Panc1 (cell line): ENCODE measurements at regions not wholly inside any gene's neighbourhood (a gene's known extent, or its start where the extent isn't known, plus 50 kb on each side); places are given as distances from the start of the nearest gene placed in this dataset.

Experiments
- ATAC-seq: fragments of 200-7000 bp; cut with Tn5 transposase; 2 replicates; pipeline ENCODE4 v1.9.1; 2020; ENCODE audit warnings: mild to moderate bottlenecking, moderate library complexity
- BruUV-seq: library from RNA; stranded (reverse); fragments of 400-500 nt; replicated peaks from 2 replicates; lab custom pipeline; 2021; lab: Mats Ljungman, UMichigan
- CTCF ChIA-PET: fragments of 300-600 bp; sonication (Branson Sonifier 250); formaldehyde crosslinking; loops from one replicate; lab custom pipeline; 2022; ENCODE audit warnings: antibody characterized with exemption; lab: Charles Lee
- POLR2A ChIA-PET: fragments of 300-600 bp; sonication (Branson Sonifier 250); formaldehyde crosslinking; loops from one replicate; lab custom pipeline; 2022; ENCODE audit warnings: antibody characterized with exemption; lab: Charles Lee
- DNase-seq: peaks from one replicate; pipeline ENCODE4 v3.0.0-alpha.2; 2010; ENCODE audit warnings: low read depth, low spot score
- H3K27ac ChIP-seq: 2 replicates; pipeline ENCODE4 v1.5.1; 2011; ENCODE audit warnings: mild to moderate bottlenecking, low read length, inconsistent platforms
- H3K27me3 ChIP-seq: fragments of 200-500 bp; sonication (Bioruptor generic); 2 replicates; pipeline ENCODE4 v1.6.0; 2014; ENCODE audit warnings: low read length, inconsistent platforms; ENCODE audit not compliant: control insufficient read depth, insufficient read depth
- H3K36me3 ChIP-seq: fragments of 200-500 bp; sonication (Bioruptor generic); 2 replicates; pipeline ENCODE4 v1.5.1; 2014; ENCODE audit warnings: inconsistent platforms, mild to moderate bottlenecking, low read length, moderate library complexity; ENCODE audit not compliant: control insufficient read depth, insufficient read depth
- H3K4me1 ChIP-seq: 2 replicates; pipeline ENCODE4 v1.5.1; 2011; ENCODE audit warnings: inconsistent platforms, mild to moderate bottlenecking, low read length, moderate library complexity; ENCODE audit not compliant: control insufficient read depth, insufficient read depth
- H3K4me3 ChIP-seq, 2 experiments: 2 replicates each; pipeline ENCODE4 v1.5.1; 2011 to 2012; ENCODE audit warnings: low read depth in 2 of 2, low read length in 2 of 2, mild to moderate bottlenecking in 2 of 2, inconsistent platforms in 1 of 2, moderate library complexity in 1 of 2
- H3K9me3 ChIP-seq: fragments of 200-500 bp; sonication (Bioruptor generic); 2 replicates; pipeline ENCODE4 v1.5.1; 2014; ENCODE audit warnings: low read depth, mild to moderate bottlenecking, inconsistent platforms, low read length, moderate library complexity; ENCODE audit not compliant: control insufficient read depth, insufficient read depth
- POLR2AphosphoS5 ChIP-seq: IDR thresholded peaks from 2 replicates; pipeline ENCODE4 v1.6.1; 2012; ENCODE audit warnings: mild to moderate bottlenecking, low read depth, low read length, moderate library complexity
- SIN3A ChIP-seq: IDR thresholded peaks from 2 replicates; pipeline ENCODE4 v1.6.1; 2012; ENCODE audit warnings: low read depth, mild to moderate bottlenecking, low read length, moderate library complexity, borderline replicate concordance; ENCODE audit not compliant: insufficient read depth
- TCF7L2 ChIP-seq: IDR thresholded peaks from 2 replicates; pipeline ENCODE4 v1.6.1; 2011; ENCODE audit warnings: mild to moderate bottlenecking, low read depth, low read length, inconsistent platforms
- in situ Hi-C: cut with HindIII; loops from 2 replicates; pipeline ENCODE4 v1.10.0; 2016; ENCODE audit warnings: low sequenced_read_pairs, low pct_unique_long_range_greater_than_20kb
- intact Hi-C: fragments of 100-400 bp; cut with micrococcal nuclease; formaldehyde crosslinking; loops from one replicate; pipeline ENCODE4 v1.10.0; 2022; ENCODE audit not compliant: unreplicated experiment
- TF ChIP-seq, protein P1 (sequence below): fragments of 450-650 bp; IDR thresholded peaks from 2 replicates; pipeline ENCODE4 v1.5.1; 2017; ENCODE audit warnings: mild to moderate bottlenecking
- TF ChIP-seq, protein P2 (sequence below), 2 experiments: IDR thresholded peaks; 2 replicates each; pipeline ENCODE4 v1.6.1; 2011 to 2012; ENCODE audit warnings: low read depth in 2 of 2, control low read depth in 1 of 2, low read length in 1 of 2, mild to moderate bottlenecking in 1 of 2, moderate library complexity in 1 of 2; ENCODE audit not compliant: insufficient read depth in 1 of 2

DNA sequence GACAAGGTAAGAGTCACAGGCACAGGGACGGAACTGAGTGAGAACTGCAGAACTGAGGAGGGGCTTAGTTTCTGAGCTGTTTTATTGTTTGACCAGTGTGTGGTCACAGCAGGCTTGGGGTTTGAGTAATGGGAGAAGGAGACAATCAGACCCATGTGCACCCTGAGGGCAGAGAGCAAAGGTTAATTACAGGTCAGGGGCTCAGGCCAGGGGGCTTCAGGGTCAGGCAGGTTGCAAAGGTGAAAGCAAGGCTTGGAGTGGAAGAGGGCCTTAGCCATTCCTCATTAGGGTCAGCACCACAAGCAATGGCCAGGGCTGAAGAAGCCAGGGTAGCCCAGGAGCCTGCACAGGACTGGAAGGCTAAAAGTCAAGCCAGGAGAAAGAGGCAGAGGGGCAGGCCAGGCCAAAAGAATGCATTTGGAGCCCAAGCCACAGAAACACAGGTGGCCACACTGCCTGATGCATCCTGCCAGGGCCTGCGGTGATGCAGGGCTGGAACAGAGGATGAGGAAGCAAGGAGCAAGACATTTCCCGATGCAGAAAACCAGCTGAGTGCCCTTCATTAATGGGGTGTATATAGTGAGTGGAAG, 209.8 kb upstream of the GYPC start:
- DNase-seq (no peak), ATAC-seq (no peak)
- BruUV-seq: no TSS peak
- H3K27me3 ChIP-seq: no peaks in the 10 kb centered on the region
- no peak overlapping the region for H3K27ac ChIP-seq
- no peaks in the 10 kb centered on the region for H3K36me3 ChIP-seq
- H3K4me1 ChIP-seq: no peaks in the 10 kb centered on the region
- no peak for TF ChIP-seq TCF7L2
- TF ChIP-seq SIN3A: no peak
- TF ChIP-seq POLR2AphosphoS5: no peak
- TF ChIP-seq, protein P1, sequence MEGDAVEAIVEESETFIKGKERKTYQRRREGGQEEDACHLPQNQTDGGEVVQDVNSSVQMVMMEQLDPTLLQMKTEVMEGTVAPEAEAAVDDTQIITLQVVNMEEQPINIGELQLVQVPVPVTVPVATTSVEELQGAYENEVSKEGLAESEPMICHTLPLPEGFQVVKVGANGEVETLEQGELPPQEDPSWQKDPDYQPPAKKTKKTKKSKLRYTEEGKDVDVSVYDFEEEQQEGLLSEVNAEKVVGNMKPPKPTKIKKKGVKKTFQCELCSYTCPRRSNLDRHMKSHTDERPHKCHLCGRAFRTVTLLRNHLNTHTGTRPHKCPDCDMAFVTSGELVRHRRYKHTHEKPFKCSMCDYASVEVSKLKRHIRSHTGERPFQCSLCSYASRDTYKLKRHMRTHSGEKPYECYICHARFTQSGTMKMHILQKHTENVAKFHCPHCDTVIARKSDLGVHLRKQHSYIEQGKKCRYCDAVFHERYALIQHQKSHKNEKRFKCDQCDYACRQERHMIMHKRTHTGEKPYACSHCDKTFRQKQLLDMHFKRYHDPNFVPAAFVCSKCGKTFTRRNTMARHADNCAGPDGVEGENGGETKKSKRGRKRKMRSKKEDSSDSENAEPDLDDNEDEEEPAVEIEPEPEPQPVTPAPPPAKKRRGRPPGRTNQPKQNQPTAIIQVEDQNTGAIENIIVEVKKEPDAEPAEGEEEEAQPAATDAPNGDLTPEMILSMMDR: no peak
- TF ChIP-seq, protein P2, sequence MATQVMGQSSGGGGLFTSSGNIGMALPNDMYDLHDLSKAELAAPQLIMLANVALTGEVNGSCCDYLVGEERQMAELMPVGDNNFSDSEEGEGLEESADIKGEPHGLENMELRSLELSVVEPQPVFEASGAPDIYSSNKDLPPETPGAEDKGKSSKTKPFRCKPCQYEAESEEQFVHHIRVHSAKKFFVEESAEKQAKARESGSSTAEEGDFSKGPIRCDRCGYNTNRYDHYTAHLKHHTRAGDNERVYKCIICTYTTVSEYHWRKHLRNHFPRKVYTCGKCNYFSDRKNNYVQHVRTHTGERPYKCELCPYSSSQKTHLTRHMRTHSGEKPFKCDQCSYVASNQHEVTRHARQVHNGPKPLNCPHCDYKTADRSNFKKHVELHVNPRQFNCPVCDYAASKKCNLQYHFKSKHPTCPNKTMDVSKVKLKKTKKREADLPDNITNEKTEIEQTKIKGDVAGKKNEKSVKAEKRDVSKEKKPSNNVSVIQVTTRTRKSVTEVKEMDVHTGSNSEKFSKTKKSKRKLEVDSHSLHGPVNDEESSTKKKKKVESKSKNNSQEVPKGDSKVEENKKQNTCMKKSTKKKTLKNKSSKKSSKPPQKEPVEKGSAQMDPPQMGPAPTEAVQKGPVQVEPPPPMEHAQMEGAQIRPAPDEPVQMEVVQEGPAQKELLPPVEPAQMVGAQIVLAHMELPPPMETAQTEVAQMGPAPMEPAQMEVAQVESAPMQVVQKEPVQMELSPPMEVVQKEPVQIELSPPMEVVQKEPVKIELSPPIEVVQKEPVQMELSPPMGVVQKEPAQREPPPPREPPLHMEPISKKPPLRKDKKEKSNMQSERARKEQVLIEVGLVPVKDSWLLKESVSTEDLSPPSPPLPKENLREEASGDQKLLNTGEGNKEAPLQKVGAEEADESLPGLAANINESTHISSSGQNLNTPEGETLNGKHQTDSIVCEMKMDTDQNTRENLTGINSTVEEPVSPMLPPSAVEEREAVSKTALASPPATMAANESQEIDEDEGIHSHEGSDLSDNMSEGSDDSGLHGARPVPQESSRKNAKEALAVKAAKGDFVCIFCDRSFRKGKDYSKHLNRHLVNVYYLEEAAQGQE (IDR thresholded peaks at IDR 0.05; ENCODE audit: insufficient read depth in 1 of 2, low read depth in 2 of 2, low read length in 1 of 2): no peak
- intact Hi-C loops: no loop called here
- in situ Hi-C loops: no loop called here
- POLR2A ChIA-PET: no interaction called here
- H3K9me3 ChIP-seq: no peaks in the 10 kb centered on the region
- CTCF ChIA-PET: no interaction called here
- no peak overlapping the region for H3K4me3 ChIP-seq

DNA sequence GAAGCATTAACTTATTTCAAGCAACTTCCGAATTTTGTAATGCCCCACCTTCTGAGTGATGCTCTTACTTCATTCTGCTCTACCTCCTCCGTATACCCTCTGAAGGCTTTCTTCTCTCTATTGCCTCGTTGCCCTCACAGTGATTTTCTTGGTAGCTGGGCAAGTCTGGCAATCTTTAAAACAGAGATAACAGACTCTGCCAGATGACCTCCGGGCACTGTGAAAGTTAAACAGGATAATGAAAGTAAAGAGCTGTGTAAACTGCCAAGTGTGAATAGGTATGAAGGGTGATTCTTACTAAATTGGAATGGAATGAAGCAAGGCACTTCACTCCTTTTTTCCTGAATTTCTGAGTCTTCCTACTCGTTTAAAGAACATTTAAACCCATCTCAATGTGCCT, 207.3 kb upstream of the GYPC start:
- Histone ChIP-seq H3K27ac (no peak overlapping the region), H3K9me3 (no peaks in the 10 kb centered on the region), H3K4me3 (no peak overlapping the region), H3K36me3 (no peaks in the 10 kb centered on the region), H3K27me3 (no peaks in the 10 kb centered on the region), H3K4me1 (no peaks in the 10 kb centered on the region)
- ChIA-PET CTCF (no interaction called here), POLR2A (no interaction called here)
- ATAC-seq: no peak
- BruUV-seq: no TSS peak
- no peak for DNase-seq
- intact Hi-C loops (no loop called here), in situ Hi-C loops (no loop called here)
- TF ChIP-seq SIN3A (no peak), POLR2AphosphoS5 (no peak)

DNA sequence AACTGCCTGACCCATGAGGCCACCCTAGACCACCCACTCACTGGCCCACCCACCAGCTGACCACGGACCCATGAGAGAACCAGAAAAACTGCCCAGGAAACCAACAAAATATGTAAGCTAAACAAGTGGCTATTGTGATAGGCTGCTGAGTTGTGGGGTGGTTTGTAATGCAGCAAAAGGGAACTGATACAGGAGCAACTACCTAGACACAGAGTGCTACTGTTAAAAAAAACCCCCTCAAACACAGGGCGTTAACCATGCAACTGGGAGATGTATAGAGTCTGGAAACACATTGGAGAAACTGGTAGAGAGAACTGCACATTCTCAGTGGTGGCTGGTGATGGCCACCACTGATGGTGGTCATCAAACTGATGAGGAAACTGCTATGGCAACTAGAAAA, 206.3 kb upstream of the GYPC start:
- TF ChIP-seq, protein P1: no peak
- TF ChIP-seq POLR2AphosphoS5 (no peak), SIN3A (no peak), TCF7L2 (no peak)
- TF ChIP-seq, protein P2 (IDR thresholded peaks at IDR 0.05; ENCODE audit: insufficient read depth in 1 of 2, low read depth in 2 of 2, low read length in 1 of 2): no peak
- intact Hi-C loops: no loop called here
- in situ Hi-C loops: no loop called here
- DNase-seq: no peak
- no peak for ATAC-seq
- H3K27me3 ChIP-seq: no peaks in the 10 kb centered on the region
- no peaks in the 10 kb centered on the region for H3K36me3 ChIP-seq
- H3K27ac ChIP-seq: no peak overlapping the region
- BruUV-seq: no TSS peak
- no peaks in the 10 kb centered on the region for H3K4me1 ChIP-seq
- POLR2A ChIA-PET: no interaction called here
- no peaks in the 10 kb centered on the region for H3K9me3 ChIP-seq
- no peak overlapping the region for H3K4me3 ChIP-seq
- CTCF ChIA-PET: no interaction called here
